IPS-NIHi11 (cell line): ENCODE measurements at regions not wholly inside any gene's neighbourhood (a gene's known extent, or its start where the extent isn't known, plus 50 kb on each side); places are given as distances from the start of the nearest gene placed in this dataset.
A peak's percentile ranks its signal among the peaks of the same experiment; 100 is the strongest.
"Not testable (repeated sequence)": the region's sequence is repeated elsewhere in the genome, so short reads cannot be mapped to it uniquely, and the experiment has no call there.

Experiments used
- DNase-seq: peaks from one replicate; pipeline ENCODE4 v3.0.0; 2012; ENCODE audit warnings: mixed read lengths, low spot score

GRCh38 chr4:96974295-96974694 is 1134.4 kb downstream of the PDHA2 start:
- no peak for DNase-seq

DNA sequence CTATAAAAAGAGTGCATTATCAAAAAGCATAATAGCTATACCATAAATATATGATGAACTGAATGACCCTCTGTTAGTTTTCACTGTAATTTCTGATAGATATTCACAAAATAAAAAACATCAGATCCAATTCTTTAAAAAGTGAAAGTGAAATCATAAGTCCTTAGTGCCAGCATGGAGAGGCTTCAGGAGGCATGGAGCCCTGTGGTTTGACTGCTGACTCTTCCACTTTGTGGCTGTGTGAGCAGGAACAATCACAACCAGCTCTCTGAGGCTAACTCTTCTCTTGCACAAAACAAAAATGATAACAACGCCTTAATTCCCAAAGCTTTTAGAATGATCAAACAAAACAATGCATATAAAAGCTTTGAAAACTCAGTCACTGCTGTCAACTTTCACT is 1143.9 kb downstream of the PDHA2 start:
- no peak for DNase-seq

- DNase-seq: no peak
Measured at GRCh38 chr4:96986816-96987215, 1146.9 kb downstream of the PDHA2 start.

DNA sequence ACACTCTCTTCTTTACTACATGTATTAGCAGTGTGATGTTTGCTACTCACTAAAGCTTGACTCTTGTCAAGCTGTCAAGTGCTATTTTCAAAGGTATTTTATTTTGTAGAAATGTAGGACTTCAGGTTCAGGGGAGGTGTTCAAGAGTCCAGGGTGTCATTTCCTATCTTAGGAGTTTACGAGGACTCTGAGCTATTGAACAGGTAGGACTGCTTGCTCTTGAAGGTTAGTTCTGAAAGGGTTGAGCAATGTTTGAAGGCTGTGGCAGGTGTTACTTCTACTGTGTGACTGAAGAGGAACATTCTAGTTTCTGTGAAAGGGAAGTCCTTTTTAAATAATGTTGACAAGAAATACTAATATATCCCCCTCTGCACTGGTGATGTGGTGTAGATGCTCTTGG is 1151.2 kb downstream of the PDHA2 start:
- no peak for DNase-seq

DNA sequence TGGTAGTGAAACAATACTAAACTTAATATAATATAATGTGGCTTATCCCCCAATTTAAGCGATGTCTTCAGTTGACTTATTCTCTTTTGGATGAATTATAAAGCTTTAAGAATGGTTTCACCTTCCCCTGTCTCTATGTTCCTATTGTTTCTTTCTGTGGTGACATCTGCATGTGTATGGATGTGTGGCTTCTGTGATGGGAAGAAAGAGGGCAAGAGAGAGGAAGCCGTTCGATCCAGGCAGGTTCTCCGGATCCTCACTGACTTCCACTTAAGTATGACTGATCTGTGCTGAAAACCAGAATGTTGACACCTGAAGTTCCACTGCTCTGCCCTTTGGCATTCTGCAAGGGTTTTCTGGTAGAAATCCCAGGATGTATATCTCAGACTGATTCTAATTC is 1150.8 kb downstream of the STPG2 start:
- DNase-seq: peak; percentile 8

- no peak for DNase-seq
Measured at GRCh38 chr4:96993560-96993959, 1149.7 kb downstream of the STPG2 start.

- no peak for DNase-seq
Measured at GRCh38 chr4:97003715-97004114, 1139.6 kb downstream of the STPG2 start.

- DNase-seq: no peak
Measured at GRCh38 chr4:97013309-97013708, 1130.0 kb downstream of the STPG2 start.

GRCh38 chr4:97013711-97014110 is 1129.6 kb downstream of the STPG2 start:
- DNase-seq: no peak

- DNase-seq: no peak
Measured at GRCh38 chr4:97015301-97015700, 1128.0 kb downstream of the STPG2 start.

- DNase-seq: no peak
Measured at GRCh38 chr4:97016186-97016907, 1126.9 kb downstream of the STPG2 start.

GRCh38 chr4:97027728-97028410 is 1115.4 kb downstream of the STPG2 start:
- DNase-seq: no peak

- no peak for DNase-seq
Measured at GRCh38 chr4:97028785-97029184, 1114.5 kb downstream of the STPG2 start.

DNA sequence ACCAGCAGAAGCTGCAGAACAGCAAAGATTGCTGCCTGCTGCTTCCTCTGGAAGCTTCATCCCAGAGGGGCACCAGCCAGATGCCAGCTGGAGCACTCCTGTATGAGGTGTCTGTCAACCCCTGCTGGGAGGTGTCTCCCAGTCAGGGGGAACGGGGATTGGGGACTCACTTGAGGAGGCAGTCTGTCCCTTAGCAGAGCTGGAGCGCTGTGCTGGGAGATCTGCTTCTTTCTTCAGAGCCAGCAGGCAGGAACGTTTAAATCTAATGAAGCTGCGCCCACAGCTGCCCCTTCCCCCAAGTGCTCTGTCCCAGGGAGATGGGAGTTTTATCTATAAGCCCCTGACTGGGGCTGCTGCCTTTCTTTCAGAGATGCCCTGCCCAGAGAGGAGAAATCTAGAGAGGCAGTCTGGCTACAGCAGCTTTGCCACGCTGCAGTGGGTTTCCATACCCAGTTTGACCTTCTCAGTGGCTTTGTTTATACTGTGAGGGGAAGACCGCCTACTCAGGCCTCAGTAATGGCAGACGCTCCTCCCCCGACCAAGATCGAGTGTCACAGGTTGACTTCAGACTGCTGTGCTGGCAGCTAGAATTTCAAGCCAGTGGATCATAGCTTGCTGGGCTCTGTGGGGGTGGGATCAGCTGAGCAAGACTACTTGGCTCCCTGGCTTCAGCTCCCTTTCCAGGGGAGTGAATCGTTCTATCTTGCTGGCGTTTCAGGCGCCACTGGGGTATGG is 1105.7 kb downstream of the STPG2 start:
- peak; percentile 35 for DNase-seq

DNA sequence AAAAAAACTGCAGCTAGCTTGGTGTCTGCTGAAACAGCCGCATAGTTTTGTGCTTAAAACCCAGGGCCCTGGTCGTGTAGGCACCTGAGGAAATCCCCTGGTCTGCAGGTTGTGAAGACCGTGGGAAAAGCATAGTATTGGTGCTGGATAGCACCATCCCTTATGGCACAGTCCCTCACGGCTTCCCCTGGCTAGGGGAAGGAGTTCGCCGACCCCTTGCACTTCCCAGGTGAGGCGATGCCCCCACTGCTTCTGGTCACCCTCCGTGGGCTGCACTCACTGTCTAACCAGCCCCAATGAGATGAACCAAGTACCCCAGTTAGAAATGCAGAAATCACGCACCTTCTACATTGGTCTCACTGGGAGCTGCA is 1105.1 kb downstream of the STPG2 start:
- no peak for DNase-seq

DNA sequence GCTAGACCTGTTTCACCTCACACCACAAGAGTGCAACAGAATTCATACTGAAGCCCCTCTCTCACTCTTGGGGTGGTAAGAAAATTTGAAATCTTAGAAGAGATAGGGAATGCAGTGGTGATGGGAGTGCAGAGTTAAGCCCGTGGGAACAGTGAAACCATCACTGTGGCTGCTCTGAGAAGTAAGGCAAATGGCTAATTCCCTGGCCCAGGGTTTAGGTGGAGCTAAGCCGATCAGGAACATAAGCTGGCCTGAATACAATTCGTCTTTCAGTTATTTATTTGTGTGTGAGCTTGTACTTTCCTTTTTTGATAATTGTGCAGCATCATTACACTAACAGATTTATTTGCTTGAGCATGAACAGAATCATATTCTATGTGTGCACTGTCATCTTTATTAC is 1070.6 kb downstream of the STPG2 start:
- no peak for DNase-seq

- DNase-seq: no peak
Measured at GRCh38 chr4:97073194-97073593, 1070.1 kb downstream of the STPG2 start.

DNA sequence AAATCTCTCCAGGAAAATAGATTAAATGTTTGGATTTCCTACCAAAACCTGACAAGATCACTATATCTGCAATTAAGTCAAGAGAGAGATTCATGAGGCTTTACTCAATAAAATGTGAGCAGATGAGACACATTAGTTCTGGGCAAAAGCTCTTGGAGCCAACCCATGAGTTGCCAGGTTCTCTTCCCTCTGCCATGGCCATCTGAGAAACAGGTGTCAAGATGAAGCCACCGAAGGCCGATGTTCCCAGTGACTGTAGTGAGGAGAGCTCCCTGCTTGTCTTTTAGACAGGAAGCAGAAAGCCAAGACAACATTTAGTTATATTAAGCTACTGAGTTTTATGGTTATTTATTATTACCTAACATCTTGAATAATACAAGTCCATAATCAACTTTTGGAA is 1068.7 kb downstream of the STPG2 start:
- no peak for DNase-seq

DNA sequence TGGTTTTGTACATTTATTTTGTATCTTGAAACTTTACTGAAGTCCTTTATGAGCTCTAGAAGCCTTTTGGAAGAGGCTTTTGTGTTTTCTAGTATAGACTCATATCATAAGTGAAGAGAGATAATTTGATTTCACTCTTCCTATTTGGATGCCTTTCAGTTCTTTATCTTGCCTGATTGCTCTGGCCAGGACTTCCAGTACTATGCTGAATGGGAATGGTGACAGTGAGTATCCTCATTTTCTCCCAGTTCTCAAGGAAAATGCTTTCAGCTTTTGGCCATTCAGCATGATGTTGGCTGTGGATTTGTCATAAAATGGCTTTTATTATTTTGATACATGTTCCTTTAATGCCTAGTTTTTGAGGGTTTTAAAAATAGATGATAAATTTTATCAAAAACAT is 1061.3 kb downstream of the STPG2 start:
- no peak for DNase-seq

- DNase-seq: not testable (repeated sequence)
Measured at GRCh38 chr4:97097036-97097435, 1046.2 kb downstream of the STPG2 start.

DNA sequence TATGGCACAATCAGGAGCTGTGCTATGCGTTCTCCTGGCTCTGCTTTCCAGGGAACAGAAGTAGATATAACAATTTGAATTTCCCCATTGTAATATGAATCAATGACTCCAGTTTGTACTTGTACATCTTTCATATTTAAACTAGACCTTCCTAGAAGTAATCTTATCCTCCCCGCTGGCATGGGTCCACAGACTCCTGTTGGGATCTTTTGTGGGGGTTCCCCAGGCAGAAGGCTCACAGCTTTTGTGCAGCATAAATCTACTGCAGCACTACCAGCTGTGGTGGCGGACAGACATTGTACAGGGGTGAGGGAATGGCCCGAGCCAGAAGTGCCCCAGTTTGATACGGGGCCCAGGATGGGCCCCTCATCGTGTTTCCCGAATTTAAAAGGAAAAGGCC is 1042.1 kb downstream of the STPG2 start:
- not testable (repeated sequence) for DNase-seq

GRCh38 chr4:97103252-97103651 is 1040.0 kb downstream of the STPG2 start:
- DNase-seq: no peak

DNA sequence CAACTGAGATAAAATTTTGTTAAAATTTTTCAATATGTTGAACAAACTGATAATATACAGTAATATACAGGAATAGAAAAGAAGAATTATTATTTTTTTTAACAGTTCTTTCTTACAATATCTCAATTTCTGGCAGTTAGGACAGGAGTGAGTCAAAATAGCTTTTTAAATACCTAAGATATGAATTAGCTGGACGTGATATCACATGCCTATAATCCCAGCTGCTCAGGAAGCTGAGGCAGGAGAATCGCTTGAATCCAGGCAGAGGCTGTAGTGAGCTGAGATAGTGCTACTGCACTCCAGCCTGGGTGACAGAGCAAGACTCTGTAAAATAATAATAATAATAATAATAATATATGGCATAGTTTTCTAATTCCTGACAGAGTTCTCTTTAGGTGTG is 1039.3 kb downstream of the STPG2 start:
- no peak for DNase-seq
